ENCODE measurements at regions not wholly inside any gene's neighbourhood (a gene's known extent, or its start where the extent isn't known, plus 50 kb on each side); places are given as distances from the start of the nearest gene placed in this dataset.

DNA sequence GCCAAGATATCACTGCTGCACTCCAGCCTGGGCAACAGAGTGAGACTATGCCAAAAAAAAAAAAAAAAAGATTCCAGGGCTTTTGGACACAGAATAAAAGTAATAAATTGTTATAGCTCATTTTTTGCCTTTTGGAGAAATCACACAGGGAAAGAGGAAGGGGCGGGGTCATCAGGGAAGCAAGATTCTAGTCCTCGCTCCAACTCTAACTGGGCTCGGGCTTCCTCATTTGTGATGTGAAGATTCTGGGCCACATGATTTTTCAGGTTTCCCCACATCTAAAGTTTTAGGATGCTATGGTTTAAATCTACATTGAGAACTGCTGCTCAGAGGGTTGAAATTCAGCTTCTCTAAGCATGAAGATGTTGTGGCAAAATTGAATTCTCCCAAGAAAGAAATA is 179.3 kb upstream of the PLXNA2 start:
- Histone ChIP-seq H3K27me3 (peaks cover 0 to 7% (median 0%) of the 10 kb centered on the region in 7 donors), H3K9me3 (peaks cover 0 to 15% (median 0%) of the 10 kb centered on the region in 11 donors), H3K27ac (no peak overlapping the region), H3K4me3 (no peak overlapping the region), H3K36me3 (no peaks in the 10 kb centered on the region), H3K4me1 (no peaks in the 10 kb centered on the region)
- intact Hi-C loops (cut with DNase I), result no loop called here
- no peak for ATAC-seq
- TF ChIP-seq, protein P1, sequence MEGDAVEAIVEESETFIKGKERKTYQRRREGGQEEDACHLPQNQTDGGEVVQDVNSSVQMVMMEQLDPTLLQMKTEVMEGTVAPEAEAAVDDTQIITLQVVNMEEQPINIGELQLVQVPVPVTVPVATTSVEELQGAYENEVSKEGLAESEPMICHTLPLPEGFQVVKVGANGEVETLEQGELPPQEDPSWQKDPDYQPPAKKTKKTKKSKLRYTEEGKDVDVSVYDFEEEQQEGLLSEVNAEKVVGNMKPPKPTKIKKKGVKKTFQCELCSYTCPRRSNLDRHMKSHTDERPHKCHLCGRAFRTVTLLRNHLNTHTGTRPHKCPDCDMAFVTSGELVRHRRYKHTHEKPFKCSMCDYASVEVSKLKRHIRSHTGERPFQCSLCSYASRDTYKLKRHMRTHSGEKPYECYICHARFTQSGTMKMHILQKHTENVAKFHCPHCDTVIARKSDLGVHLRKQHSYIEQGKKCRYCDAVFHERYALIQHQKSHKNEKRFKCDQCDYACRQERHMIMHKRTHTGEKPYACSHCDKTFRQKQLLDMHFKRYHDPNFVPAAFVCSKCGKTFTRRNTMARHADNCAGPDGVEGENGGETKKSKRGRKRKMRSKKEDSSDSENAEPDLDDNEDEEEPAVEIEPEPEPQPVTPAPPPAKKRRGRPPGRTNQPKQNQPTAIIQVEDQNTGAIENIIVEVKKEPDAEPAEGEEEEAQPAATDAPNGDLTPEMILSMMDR (IDR thresholded peaks at IDR 0.05), result no peak
- WGBS, 2 donors, result 68 to 81% methylated on average over 3 of the region's 3 CpGs
- DNase-seq, result no peak

DNA sequence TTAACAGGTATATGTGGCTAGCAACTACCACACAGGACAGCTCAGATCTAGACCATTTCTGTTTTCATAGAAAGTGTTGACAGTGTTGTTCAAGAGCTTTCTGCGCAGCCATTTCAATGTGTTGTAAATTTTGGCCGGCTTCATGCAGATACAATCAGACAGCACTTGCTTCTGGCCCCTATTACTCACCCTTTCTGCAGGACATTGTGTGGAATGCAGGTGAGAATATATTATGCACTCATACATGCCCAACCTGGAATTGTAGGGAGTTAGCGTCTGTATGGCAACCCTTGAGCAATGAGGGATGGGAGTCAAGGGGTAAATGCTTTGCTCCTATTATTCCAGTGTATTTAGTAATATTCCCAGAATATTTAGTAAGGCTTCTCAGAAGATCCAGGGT is 180.9 kb upstream of the PLXNA2 start:
- Histone ChIP-seq H3K9me3 (peaks cover 0 to 15% (median 0%) of the 10 kb centered on the region in 11 donors), H3K4me1 (no peaks in the 10 kb centered on the region), H3K27me3 (peaks cover 0 to 7% (median 0%) of the 10 kb centered on the region in 7 donors), H3K27ac (no peak overlapping the region), H3K36me3 (no peaks in the 10 kb centered on the region), H3K4me3 (no peak overlapping the region)
- whole genome bisulfite sequencing, 2 donors, result 93 to 95% methylated on average over 3 of the region's 3 CpGs
- intact Hi-C loops (cut with DNase I), result no loop called here
- TF ChIP-seq, protein P1 (IDR thresholded peaks at IDR 0.05), result no peak
- ATAC-seq, result no peak
- no peak for DNase-seq

DNA sequence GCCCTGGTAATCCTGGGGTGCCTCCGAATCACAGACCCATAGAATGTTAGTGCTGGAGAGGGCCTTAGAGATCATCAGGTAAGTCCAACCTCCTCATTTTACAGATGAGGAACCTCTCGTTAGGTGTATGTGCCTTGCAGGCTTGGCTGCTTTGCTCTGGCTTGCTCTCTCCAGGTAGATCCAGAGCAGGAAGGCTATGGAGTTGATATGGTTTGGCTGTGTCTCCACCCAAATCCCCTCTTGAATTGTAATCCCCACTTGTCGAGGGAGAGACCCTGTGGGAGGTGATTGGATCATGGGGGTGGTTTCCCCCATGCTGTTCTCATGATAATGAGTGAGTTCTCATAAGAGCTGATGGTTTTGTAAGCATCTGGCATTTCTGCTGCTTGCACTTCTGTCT is 186.0 kb upstream of the PLXNA2 start:
- peaks cover 0 to 8% (median 0%) of the 10 kb centered on the region in 9 donors for H3K4me1 ChIP-seq
- intact Hi-C loops (cut with DNase I), result no loop called here
- peaks cover 0 to 5% (median 0%) of the 10 kb centered on the region in 7 donors for H3K27me3 ChIP-seq
- TF ChIP-seq, protein P1 (IDR thresholded peaks at IDR 0.05), result no peak
- no peak for DNase-seq
- peaks cover 0 to under 1% (median 0%) of the 10 kb centered on the region in 11 donors for H3K9me3 ChIP-seq
- no peak overlapping the region for H3K4me3 ChIP-seq
- 79 to 84% methylated on average over 3 of the region's 3 CpGs for WGBS, 2 donors
- no peak overlapping the region for H3K27ac ChIP-seq
- no peak for ATAC-seq
- H3K36me3 ChIP-seq, result no peaks in the 10 kb centered on the region

DNA sequence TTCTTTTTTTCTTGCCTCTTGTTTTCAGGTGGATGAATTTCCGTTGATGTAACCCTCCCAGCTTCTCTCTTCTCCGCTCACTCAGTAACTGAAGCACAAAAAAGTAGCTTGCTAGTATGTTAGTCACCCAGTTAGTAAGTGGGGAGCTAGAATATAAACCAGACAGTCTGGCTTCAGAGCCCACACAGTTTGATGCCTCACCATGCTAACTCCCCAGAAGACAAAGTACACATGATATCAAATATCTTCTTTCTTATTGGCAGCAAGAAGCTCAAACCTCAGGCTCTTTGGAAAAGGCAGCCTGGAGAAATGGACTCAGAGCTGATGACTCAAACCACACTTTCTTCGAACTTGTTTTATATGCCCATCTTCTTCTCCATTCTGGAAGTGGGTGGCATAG is 187.5 kb upstream of the PLXNA2 start:
- H3K4me1 ChIP-seq, result peaks cover 0 to 8% (median 0%) of the 10 kb centered on the region in 9 donors
- H3K4me3 ChIP-seq, result no peak overlapping the region
- H3K27me3 ChIP-seq, result peaks cover 0 to 13% (median 0%) of the 10 kb centered on the region in 7 donors
- TF ChIP-seq, protein P1 (IDR thresholded peaks at IDR 0.05), result no peak
- intact Hi-C loops (cut with DNase I), result no loop called here
- H3K9me3 ChIP-seq, result no peaks in the 10 kb centered on the region
- DNase-seq (no peak), ATAC-seq (no peak)
- H3K27ac ChIP-seq, result no peak overlapping the region
- no peaks in the 10 kb centered on the region for H3K36me3 ChIP-seq
- WGBS, 2 donors, result 84 to 88% methylated on average over 3 of the region's 3 CpGs

All from heart right ventricle (tissue), 16 donors.